Choroid plexus epithelial cell (primary cell): ENCODE measurements at regions not wholly inside any gene's neighbourhood (a gene's known extent, or its start where the extent isn't known, plus 50 kb on each side); places are given as distances from the start of the nearest gene placed in this dataset.

Source experiments
- DNase-seq: peaks from one replicate; pipeline ENCODE4 v3.0.0-alpha.2; 2010; ENCODE audit warnings: low read depth
- H3K4me3 ChIP-seq: 2 replicates; pipeline ENCODE4 v1.5.1; 2011; ENCODE audit warnings: low read depth, mild to moderate bottlenecking, control low read depth, low read length, moderate library complexity
- CTCF ChIP-seq: conservative IDR thresholded peaks from 2 replicates; pipeline ENCODE4 v1.5.1; 2011; ENCODE audit warnings: low read depth, mild to moderate bottlenecking, control low read depth, inconsistent platforms, low read length, moderate library complexity

- no peak for DNase-seq
- no peak for TF ChIP-seq CTCF
- H3K4me3 ChIP-seq: no peak overlapping the region
These were observed 245.2 kb downstream of the SPATA18 start for GRCh38 chr4:52296341-52296740.

DNA sequence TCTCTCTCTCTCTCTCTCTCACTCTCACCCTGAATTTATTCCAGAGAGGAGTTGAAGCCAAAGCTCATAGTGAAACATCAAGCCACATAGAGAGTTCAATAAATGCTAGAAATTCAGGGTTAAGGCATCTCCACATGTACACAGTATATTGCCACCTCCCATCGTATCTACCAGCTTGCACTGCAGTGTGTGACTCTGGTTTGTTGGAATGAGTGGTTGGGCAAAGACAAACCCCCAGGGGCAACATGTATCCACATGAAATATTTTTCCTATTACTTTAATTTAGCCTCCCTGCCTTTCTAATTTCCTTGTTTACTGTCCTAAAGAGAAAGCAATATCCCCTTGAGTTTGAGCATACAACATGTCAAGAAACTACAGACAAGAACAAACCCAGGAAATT, 247.3 kb downstream of the SPATA18 start:
- no peak for TF ChIP-seq CTCF
- H3K4me3 ChIP-seq: no peak overlapping the region
- no peak for DNase-seq

DNA sequence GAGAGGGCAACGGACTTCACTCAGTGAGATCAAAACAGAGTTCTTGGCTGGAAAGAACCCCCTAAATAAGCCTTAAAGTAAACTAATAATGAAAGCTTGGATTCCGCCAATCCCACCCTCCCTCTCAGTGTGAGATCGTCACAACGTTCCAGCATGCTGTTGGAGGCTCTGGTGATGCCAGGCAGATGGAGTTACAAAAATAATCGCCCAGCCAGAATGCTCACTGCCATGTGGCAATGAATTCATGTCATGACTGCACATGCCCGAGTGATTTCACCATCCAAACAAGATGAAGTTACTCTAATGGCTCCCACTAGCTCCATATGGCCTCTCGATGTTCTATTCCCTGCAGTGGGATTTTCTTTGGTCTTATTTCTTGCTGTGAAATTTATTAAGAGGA, 248.0 kb downstream of the SPATA18 start:
- no peak for TF ChIP-seq CTCF
- H3K4me3 ChIP-seq: no peak overlapping the region
- DNase-seq: no peak

DNA sequence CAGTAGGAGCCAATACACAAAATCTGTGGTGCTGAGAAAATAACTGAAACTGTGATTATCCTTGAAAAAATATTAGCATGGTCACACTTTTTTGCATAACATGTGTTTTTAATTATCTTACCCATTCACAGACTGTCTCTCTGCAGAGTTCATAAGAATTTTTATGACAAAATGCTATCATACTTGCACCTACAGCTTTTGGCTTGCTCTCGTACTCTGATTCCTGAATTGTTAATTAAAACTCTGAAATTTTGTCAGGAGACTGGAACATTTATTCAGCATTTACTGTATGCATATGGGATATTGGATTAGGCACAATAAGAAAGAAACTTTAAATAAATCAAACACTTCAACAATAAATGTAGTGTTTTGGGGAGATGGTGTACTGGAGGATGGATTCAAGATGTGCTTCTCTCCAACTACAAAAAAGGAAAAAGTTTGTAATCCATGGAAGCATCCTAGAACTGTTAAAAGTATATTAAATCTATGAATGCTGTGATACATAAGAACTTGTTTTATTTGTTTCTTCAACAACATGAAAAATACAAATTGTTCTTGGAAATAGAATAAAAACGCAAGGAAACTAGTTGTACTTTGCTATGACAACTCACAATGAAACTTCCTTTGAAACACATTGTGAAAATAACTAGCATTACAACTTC, 260.5 kb downstream of the SPATA18 start:
- H3K4me3 ChIP-seq: no peak overlapping the region
- DNase-seq: no peak
- no peak for TF ChIP-seq CTCF

DNA sequence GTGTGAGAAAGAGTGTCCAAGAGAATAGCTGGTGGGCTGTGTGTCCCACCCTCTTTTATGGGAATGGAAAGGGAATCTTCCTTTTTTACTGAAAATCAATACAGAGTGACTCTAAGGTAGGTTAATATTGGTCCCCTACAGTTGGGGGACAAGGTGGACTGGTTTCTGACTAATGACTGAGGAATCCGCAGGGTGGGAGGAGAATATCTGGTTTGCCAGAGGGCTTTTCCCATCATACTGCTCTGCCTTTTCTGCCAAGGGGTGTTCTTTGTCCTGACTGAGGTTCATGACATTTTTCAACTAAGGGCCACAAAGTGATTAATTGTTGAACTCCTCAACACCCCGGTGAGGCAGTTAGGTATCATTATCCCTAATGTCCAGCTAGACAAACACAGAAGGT, 261.6 kb downstream of the SPATA18 start:
- no peak for DNase-seq
- no peak for TF ChIP-seq CTCF
- H3K4me3 ChIP-seq: no peak overlapping the region

DNA sequence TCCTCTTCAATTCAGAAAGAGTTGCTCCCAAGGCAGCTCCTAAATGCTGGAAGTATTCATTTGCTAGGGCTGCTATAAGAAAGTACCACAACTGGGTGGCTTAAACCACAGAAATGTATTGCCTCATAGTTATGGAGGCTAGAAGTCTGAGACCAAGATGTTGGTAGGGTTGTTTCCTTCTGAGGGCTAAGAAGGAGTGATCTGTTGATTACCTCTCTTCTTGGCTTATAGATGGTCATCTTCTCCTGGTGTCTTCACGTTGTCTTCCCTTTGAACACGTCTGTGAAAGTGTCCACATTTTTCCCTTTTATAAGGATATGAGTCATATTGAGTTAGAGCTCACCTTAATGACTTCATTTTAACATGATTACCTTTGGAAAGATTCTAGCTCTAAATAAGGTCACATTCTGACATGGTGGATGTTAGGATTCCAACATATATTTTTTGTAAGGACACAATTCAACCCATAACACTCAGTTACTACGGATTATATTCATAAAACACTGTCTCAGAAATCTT, 266.3 kb downstream of the SPATA18 start:
- no peak for TF ChIP-seq CTCF
- H3K4me3 ChIP-seq: no peak overlapping the region
- no peak for DNase-seq

GRCh38 chr4:52317981-52318380, 266.9 kb downstream of the SPATA18 start:
- no peak for DNase-seq
- TF ChIP-seq CTCF: no peak
- no peak overlapping the region for H3K4me3 ChIP-seq
